ENCODE measurements at regions not wholly inside any gene's neighbourhood (a gene's known extent, or its start where the extent isn't known, plus 50 kb on each side); places are given as distances from the start of the nearest gene placed in this dataset.
"Not testable (repeated sequence)": the region's sequence is repeated elsewhere in the genome, so short reads cannot be mapped to it uniquely, and the experiment has no call there.

DNA sequence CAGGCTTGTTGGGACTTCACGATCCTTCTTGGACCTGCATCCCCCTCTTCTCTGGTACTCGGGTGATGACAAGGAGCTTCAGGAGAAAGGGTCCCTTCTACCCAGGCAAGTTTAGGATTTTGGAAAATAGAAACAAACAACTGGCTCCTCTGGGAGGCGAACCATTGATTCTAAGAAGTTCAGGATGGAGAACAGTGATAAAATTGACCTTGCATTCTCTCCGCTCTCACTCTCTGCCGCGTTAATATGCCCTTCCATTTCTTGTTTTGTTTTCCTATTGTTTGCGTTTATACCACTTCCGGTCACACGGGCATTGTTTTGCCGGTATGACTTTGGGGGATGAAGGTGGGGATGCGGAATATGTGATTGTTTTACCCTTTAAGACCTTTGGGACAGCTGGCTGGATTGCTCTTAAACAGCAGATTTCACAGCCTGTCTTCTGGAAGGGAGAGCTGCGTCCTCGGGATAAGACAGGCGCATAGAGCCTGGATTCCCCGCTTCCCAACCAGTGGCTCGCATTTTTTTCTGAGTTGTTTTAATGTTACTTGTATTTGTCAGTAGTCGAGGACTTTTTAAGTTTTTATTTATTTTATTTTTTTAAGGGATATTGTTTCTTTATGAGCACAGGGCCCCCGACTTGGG lies 144.3 kb upstream of the ZNF184 start:
- DNase-seq: no peak

DNA sequence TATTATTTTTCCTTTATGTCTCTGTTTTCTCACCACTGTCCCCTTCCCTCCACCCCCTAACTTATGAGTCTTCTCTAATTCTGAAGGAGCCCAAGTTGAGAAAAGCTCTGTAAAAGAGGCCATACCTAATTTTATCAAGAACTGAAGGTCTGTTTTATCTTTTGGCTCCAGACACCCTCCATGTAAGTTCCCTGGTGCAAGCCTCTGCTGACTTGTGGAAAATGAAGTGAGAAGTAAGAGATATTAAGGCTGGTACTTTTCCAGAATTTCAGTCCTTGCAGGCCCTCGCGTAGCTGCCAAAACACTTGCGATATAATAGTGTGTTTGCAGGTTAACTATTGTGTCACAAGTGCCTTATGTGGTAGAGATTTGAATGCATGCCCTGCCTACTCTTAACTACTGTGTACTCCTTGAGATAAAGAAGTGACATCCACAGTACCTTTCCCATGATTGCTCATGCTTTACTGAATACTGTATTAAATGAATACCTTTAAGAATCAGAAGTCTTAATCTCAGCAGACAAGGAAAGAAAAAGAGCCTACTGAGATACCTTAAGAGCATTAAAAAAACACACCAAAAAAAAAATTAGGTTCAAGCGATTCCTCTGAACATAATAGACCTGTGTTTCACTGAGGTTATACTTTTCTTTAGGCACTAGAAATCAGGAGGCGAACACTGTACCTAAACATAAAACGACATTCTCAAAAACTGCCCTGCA lies 143.6 kb upstream of the ZNF184 start:
- DNase-seq: no peak

DNA sequence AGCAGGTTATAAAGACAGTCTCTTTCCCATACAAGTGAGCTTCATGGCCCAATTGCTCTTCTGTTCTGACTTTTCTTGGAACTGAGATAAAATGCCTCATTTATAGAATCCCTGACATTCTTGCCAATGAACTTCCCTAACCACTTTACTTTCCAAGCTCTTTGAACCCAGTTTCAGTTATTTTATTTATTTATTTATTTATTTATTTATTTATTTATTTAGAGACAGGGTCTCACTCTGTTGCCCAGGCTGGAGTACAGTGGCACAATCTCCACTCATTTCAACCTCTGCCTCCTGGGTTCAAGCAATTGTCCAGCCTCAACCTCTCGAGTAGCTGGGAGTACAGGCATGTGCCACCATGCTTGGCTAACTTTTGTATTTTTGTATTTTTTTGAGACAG lies 138.5 kb upstream of the ZNF184 start:
- no peak for DNase-seq

DNA sequence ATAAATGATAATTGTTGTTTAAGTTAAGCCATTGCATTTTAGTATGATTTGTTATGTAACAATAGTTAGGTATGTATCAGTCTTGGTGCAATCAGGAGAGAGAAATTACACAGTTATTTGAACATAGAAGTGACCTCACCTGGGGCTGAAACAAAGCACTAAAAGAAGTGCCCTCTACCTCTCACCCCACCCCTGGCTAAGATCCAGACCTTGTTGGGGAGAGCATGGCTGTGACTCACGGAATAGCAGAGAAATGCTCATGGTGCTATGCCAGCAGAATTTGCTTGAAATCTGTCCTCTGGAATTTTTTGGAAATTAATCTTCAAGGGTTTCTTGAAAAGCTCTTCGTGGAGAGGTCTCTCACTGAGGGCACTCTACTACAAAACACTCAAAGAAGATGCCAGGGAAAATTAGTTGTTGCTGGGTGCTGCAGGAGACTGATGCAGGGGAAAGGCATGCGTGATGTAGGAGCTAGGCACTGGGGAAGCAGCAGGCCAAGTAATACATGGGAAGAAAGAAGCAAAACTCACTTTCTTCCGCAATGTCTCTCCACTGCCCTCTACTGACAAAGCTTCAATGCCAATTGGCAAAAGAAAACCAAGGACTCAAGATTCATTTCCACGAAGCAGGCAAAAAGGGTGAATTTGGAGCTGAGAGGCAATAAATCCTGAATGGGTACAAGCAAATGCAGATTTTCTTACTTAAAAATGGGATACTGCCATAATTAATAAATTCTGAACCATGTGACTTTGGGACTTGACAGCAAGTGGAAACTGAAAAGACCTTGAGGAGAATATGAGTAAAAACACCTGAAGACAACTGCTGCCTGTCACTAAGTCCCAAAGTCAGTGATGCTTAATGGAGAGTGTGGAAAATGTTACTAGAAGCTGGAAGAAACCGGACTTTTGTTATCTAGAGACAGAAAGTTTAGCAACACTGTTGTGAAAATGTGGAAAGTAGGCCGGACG lies 136.3 kb upstream of the ZNF184 start:
- DNase-seq: no peak

DNA sequence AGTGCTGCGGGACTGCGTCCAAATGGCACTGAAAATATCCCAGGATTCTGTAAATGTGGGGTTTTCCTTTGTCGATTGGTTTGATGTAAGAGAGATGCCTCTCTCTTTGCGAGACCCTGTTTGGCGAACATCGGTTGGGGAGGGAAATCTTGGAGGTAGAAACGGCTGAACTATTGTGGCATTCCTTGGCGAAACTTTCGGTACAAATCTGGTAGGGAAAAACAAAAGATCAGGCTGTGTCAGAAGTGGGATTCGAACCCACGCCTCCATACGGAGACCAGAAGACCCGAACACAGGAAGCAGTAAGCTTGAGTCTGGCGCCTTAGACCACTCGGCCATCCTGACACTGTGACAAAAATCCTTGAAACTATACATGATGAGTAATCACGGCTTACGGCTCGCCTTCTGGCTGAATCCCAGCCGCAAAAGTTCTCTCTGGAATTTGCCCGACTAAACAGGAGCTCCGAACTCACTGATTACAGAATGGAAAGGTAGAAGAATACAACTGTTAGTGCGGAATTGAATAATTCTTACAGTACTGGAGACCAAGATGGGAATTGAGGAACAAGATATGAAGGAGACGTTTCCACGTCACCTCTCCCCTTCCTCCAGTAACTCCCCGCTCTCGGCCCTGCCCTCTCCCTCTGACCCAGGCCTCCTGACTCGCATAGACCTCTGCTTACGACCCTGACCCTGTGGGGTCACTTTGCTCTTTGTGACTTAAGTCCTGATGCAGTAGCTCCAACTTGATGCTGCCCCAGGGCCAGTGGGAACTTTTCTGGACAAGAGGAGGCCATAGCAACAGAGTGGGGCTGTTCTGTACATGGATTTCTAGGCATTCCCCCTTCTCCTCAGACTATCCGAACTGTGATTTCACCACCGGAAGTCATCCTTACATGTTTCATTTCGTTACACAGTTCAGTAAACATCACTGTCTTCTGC lies 132.8 kb upstream of the ZNF184 start:
- no peak for DNase-seq

DNA sequence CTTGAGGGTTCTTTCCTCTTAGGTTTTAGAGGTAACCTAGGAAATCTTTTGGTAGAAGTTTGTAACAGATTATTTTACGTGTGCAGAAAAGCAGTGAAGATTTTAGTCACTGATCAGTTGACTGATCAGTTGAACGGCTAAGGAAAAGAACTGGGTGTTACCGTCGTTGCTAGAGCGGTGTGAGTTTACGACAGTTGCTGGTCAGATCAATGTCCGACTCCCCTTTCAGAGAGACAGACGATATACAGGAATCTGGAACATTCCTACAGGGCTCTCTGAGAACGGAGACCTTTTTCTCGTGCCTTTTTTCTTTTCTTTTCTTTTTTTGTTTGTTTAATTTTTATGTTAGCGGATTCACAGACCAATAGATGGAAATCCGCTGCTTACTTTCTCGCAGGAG lies 132.1 kb upstream of the ZNF184 start:
- no peak for DNase-seq

DNA sequence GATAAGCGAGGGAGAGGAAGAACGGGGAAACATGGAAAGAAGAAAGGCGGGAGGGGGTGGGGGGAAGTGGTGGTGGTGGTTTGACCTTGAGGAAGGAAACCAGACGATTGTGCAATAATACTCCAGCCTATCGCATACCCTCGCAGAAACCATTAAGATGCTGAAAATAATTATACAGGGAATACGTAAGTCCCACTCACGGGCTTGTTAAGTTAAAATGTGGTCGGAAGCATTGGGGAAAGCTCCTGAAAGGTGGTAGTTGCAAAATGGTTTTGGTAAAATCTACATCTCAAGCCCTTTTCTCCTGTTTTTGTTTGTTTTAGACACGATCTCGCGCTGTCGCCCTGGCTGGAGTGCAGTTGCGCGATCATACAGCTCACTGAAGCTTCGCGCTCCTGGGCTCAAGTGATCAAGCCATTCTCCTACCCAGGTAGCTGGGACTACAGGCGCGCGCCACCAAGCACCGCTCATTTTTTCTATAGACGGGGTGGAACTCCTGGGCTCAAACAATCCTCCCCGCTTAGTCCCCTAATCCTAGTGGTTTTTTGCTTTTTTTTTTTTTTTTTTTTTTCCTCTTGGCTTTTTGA lies 128.9 kb upstream of the ZNF184 start:
- DNase-seq: no peak

DNA sequence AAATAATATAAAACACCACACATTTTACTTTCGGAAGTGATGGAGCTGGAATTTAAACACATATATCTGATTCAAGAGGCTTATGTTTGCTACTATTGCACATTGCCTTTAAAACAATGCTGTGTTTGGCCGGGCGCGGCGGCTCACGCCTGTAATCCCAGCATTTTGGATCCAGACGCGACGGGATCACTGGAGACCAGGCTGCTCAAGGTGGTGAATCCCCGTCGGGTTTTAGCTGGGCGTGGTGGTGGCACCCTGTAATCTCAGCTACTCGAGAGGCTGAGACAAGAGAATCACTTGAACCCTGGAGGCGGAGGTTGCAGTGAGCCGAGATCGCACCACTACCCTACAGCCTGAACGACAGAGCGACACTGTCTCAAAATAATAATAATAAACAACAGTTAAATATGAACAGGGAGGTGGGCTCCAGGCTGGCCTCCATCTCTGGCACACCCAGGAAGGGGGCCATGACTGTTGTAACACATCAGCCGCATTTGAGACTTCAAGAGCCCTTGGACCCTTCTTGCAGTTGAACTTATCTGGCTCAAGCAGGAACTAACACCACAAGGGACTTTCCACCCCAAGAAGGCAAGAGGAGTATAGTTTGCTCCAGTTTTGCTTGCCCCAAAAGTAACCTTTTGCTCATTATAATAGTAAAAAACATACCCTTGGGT lies 127.1 kb upstream of the ZNF184 start:
- no peak for DNase-seq

DNA sequence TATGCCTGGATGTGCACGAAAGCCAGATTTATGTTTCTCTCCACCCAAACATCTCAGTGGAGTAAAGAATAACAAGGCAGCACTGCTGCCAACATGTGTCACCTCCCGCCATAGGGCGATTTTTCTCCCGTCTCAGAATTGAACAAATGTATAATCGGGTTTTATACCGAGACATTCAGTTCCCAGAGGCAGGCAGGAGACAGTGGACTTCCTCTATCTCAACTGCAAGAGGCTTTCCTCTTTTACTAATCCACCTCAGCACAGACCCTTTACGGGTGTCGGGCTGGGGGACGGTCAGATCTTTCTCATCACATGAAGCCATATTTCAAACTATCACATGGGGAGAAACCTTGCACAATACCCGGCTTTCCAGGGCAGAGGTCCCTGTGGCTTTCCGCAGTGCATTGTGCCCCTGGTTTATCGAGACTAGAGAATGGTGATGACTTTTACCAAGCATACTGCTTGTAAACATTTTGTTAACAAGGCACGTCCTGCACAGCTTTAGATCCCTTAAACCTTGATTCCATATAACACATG lies 124.2 kb upstream of the ZNF184 start:
- not testable (repeated sequence) for DNase-seq

DNA sequence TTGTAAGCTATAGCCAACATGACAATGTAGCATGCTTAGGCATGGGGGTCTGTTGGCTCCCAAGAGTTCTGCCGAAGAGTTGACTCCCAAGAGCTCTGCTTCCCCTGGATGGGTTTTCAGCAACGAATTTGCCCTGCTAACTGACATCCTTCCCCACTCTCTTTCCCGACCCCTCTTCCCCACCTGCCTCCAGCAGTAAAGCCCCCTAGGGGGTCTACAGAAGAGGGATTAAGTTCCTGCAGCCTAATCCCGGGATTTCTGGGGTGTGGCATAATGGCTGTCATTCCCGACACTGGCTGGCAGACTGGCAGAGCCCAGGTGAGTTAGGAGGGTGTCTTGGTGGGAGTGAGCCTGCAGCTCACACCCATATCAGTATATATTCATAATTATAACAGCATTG lies 121.0 kb upstream of the ZNF184 start:
- no peak for DNase-seq

DNA sequence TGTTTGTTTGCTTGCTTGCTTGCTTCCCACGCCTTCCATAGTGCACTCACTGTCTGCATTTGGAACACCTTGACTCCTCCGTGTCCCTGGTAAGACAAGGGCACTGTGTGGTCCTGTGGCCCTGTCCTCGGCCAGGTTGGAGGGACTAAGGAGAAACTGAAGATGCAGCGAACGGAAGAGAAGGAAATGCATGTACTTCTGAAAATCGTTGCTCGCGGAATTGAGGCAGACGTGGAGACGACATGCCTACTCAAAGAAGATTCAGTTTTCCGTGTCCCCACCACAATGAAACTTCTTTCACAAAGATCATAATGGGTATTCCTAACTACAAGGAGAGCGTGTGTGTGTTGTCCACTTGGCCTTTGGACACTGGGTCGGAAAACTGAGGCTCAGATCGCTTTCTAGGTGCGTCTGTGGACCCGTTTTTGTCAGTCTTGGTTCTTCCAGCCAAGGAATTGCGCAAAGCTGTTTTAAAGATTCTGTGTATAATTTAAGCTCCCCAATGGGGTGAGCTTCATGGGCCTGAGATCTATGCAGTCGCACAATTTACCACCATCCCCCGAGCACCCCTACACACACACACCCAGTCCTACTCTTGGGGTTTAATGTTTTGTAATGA lies 120.4 kb upstream of the ZNF184 start:
- DNase-seq: no peak

DNA sequence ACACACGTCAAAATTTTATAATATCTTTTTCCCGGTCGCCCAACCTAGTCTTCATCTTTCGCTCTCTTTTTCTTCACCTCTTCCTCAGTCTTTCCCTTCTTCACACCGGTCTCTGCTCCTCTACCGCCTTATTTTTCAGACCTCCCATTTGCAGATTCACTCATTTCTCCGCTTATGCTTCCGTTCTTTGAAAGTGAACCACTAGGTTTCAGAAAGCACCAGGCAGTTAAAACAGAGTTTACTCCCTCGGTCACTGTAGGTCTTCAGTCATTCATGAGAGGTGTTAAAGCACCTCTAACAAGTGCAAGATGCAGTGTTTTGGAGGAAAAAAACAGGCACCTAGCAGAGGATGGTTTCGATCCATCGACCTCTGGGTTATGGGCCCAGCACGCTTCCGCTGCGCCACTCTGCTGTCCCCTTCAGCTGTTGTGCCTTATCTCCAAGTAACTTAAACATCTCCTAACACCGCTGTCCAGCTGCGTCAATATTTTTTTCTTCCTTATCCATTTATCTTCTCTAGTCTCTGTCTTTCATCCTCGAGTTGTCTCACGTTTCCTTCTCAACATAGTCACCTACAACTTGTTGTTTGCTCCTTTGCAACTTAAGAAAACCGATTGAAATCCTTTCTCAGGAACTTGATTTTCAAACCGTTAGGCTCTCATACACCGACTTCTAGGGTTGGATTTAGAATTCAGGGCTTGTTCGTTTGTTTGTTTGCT lies 119.7 kb upstream of the ZNF184 start:
- DNase-seq: no peak

DNA sequence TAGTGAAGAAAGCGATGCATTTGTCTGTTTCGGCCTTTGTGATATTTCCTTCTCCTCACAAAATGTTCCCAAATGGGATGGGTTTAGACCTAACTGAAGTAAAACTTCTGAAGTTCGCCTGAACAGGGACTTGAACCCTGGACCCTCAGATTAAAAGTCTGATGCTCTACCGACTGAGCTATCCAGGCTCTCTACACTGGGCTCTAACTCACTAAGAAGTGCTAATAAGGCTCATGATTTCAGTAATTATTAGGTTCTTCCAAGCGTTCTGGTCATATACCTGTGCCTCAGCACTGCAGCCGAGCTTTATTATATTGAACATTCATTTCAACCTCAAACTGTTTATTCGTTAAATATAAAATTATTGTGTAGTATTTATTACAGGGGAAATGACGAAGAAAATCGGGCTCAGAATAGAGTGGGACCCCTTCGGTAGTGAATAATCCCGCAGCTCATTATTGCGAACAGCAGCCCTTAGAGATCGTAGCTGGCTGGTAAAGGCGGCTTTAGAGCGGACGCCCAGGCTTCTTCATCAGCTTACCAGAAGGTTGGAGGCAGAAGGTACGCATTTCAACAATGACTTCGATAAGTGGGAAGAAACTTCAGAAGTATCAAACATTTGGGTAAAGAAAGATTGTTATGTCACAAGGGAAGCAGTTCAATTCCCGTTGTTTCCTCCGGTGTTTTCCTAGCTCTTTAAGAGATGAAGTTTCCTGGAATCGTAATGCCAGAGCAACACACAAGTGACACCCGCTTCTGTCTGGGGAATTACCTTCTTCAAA lies 119.0 kb upstream of the ZNF184 start:
- no peak for DNase-seq

DNA sequence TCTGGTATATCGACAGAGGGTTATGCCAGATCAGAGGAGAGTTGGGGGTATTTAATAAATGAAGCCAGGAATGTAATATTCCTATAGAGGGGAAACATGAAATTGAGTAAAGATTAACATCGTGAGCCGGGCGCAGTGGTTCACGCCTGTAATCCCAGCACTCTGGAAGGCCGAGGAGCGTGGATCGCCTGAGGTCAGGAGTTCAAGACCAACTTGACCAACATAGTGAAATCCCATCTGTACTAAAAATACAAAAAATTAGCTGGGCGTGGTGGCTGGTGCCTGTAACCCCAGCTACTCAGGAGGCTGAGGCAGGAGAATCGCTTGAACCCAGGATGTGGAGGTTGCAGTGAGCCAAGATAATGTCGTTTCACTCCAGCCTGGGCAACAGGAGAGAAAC lies 112.4 kb upstream of the ZNF184 start:
- not testable (repeated sequence) for DNase-seq

DNA sequence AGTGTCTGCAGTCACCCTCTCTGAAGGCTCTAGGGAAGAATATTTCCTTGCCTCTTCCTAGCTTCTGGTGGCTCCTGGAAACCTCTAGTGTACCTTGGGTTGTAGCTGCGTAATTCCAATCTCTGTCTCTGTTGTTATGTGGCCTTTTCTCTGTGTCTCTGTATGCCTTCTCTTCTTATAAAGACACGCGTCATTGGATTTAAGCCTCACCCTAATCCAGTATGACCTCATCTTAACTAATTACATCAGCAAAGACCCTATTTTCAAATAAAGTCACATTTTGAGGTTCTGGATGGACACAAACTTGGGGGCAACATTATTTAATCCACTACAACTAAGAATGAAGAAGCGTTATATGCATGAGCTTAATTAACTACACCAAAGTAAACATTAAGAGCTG lies 111.4 kb upstream of the ZNF184 start:
- no peak for DNase-seq

DNA sequence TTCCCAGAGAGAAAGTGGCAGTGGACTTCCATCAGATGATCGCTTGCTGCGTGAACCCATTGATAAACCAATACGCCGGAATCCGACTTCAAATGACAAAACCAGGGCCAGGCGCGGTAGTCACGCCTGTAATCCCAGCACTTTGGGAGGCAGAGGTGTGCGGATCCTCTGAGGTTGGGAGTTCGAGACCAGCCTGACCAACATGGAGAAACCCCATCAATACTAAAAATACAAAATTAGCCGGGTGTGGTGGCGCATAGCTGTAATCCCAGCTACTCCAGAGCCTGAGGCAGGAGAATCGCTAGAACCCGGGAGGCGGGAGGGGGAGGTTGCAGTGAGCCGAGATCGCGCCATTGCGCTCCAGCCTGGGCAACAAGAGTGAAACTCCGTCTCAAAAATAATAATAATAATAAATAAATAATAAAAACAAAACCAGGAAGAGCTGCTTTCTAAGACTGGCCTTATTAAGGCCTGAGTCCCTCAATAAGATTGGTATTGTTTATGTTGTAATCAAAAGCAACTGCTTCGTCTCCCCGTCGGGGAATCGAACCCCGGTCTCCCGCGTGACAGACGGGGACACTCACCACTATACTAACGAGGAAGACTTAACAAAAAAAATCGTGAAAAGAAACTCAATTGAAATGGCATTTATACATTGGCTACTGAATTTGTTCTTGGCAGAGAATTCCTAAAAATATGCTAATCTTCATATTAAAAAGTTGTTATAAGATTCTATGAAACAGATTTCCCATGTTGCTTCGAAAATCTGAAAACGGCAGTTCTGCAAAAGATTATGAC lies 110.2 kb upstream of the ZNF184 start:
- peak in 1 of 4 experiments; percentile 11 for DNase-seq

DNA sequence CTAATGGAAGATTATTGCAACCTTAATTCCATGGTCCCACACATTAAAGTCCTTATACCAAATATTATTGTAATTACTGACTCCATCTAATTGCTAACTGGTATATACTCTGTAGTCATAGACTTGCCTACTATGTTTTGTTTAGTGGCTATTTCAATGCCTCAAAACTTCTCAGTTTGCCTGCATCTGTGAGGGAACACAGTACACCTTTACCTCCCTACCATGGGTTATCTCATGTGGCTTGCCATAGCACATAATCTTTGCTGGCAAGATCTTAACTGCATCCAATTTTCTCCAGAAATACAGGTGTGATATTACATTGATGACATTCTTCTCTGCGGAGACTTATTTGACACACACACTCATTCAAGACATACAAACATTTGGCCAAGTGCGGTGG lies 107.1 kb upstream of the ZNF184 start:
- no peak for DNase-seq

DNA sequence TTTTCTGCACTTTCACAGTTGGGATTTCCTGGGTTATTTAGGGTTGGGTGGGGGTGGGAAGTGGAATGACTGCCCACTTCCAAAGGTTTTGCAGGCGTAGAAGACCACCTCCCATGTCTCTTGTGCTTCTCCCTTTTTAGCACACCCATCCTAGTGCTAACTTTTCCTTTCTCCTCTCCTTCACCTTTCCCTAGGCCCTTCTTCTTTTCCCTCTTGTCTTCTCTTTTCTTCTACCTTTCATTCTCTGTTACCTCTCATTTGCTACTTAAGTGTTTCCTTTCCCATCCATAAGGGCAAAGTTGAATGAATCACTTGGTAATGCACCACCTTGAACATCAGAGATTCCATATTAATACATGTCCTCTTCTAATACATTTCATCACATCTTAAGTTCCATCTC lies 105.0 kb upstream of the ZNF184 start:
- DNase-seq: no peak

All from activated naive CD4-positive, alpha-beta T cell (primary cell).